HUES48 (cell line): ENCODE measurements at regions not wholly inside any gene's neighbourhood (a gene's known extent, or its start where the extent isn't known, plus 50 kb on each side); places are given as distances from the start of the nearest gene placed in this dataset.
"Not testable (repeated sequence)": the region's sequence is repeated elsewhere in the genome, so short reads cannot be mapped to it uniquely, and the experiment has no call there.

Source experiments
- H3K27ac ChIP-seq: one replicate; pipeline ENCODE4 v1.7.0; 2013; ENCODE audit warnings: low read depth, low read length, inconsistent platforms
- H3K27me3 ChIP-seq: 2 replicates; pipeline ENCODE4 v1.6.1; 2013; ENCODE audit warnings: mild to moderate bottlenecking, low read length; ENCODE audit not compliant: control insufficient read depth, insufficient read depth
- H3K36me3 ChIP-seq: 2 replicates; pipeline ENCODE4 v1.6.1; 2013; ENCODE audit warnings: low read length; ENCODE audit not compliant: control insufficient read depth, insufficient read depth
- H3K4me1 ChIP-seq: 2 replicates; pipeline ENCODE4 v1.6.1; 2013; ENCODE audit warnings: mild to moderate bottlenecking, low read length; ENCODE audit not compliant: control insufficient read depth, insufficient read depth
- H3K4me3 ChIP-seq: 2 replicates; pipeline ENCODE4 v1.5.1; 2013; ENCODE audit warnings: mild to moderate bottlenecking, low read depth, low read length
- H3K9ac ChIP-seq: 2 replicates; pipeline ENCODE4 v1.6.1; 2013; ENCODE audit warnings: mild to moderate bottlenecking, low read depth, low read length, moderate library complexity
- H3K9me3 ChIP-seq: 2 replicates; pipeline ENCODE4 v1.6.1; 2013; ENCODE audit warnings: low read length; ENCODE audit not compliant: control insufficient read depth, insufficient read depth

GRCh38 chr7:142669074-142669654 lies 80.1 kb upstream of the PRSS1 start:
- H3K27ac ChIP-seq = no peak overlapping the region
- H3K4me3 ChIP-seq = no peak overlapping the region
- no peak overlapping the region for H3K9ac ChIP-seq

DNA sequence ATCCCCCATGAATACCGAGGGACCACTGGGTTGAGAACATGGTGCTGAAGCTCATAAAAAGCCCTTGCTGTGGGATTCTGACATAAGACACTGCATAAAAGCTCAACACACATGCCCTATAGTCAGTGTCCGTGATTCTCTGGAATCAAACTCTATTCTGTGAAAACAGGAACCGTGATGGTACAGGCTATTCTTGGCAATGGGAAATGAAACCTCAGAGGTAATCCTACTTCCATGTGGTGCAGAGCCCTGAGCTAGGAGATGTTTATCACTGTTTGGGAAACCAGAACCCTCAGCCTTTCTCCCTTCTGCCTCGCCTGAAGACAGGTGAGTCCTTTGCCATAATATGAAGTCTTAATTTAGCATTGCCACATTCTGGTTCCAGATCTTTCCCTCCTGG lies 80.8 kb upstream of the PRSS1 start:
- no peak overlapping the region for H3K9ac ChIP-seq
- H3K4me3 ChIP-seq = no peak overlapping the region
- H3K9me3 ChIP-seq = no peaks in the 10 kb centered on the region
- no peaks in the 10 kb centered on the region for H3K4me1 ChIP-seq
- H3K27me3 ChIP-seq = no peaks in the 10 kb centered on the region
- no peaks in the 10 kb centered on the region for H3K36me3 ChIP-seq
- H3K27ac ChIP-seq = no peak overlapping the region

More at GRCh38 chr7:142669074-142669654, 80.1 kb upstream of the PRSS1 start:
- no peaks in the 10 kb centered on the region for H3K27me3 ChIP-seq
- no peaks in the 10 kb centered on the region for H3K9me3 ChIP-seq
- H3K4me1 ChIP-seq = no peaks in the 10 kb centered on the region
- H3K36me3 ChIP-seq = no peaks in the 10 kb centered on the region

- Histone ChIP-seq H3K9ac (no peak overlapping the region), H3K27me3 (no peaks in the 10 kb centered on the region; the same call in 1 of the 2 replicates), H3K4me3 (no peak overlapping the region), H3K4me1 (no peaks in the 10 kb centered on the region), H3K36me3 (no peaks in the 10 kb centered on the region), H3K9me3 (no peaks in the 10 kb centered on the region), H3K27ac (no peak overlapping the region)
Measured at GRCh38 chr7:142657376-142657775, 91.9 kb upstream of the PRSS1 start.

GRCh38 chr7:142654398-142654797 lies 94.9 kb upstream of the PRSS1 start:
- H3K27me3 ChIP-seq = no peaks in the 10 kb centered on the region; the same call in 1 of the 2 replicates
- no peak overlapping the region for H3K9ac ChIP-seq
- no peaks in the 10 kb centered on the region for H3K36me3 ChIP-seq

GRCh38 chr7:142647749-142648148 lies 101.5 kb upstream of the PRSS1 start:
- H3K9me3 ChIP-seq = no peaks in the 10 kb centered on the region
- H3K9ac ChIP-seq = no peak overlapping the region
- H3K36me3 ChIP-seq = no peaks in the 10 kb centered on the region
- H3K27me3 ChIP-seq = no peaks in the 10 kb centered on the region
- H3K4me1 ChIP-seq = no peaks in the 10 kb centered on the region
- no peak overlapping the region for H3K27ac ChIP-seq
- no peak overlapping the region for H3K4me3 ChIP-seq

More at GRCh38 chr7:142654398-142654797, 94.9 kb upstream of the PRSS1 start:
- no peaks in the 10 kb centered on the region for H3K9me3 ChIP-seq
- H3K4me1 ChIP-seq = no peaks in the 10 kb centered on the region
- no peak overlapping the region for H3K4me3 ChIP-seq
- H3K27ac ChIP-seq = no peak overlapping the region

DNA sequence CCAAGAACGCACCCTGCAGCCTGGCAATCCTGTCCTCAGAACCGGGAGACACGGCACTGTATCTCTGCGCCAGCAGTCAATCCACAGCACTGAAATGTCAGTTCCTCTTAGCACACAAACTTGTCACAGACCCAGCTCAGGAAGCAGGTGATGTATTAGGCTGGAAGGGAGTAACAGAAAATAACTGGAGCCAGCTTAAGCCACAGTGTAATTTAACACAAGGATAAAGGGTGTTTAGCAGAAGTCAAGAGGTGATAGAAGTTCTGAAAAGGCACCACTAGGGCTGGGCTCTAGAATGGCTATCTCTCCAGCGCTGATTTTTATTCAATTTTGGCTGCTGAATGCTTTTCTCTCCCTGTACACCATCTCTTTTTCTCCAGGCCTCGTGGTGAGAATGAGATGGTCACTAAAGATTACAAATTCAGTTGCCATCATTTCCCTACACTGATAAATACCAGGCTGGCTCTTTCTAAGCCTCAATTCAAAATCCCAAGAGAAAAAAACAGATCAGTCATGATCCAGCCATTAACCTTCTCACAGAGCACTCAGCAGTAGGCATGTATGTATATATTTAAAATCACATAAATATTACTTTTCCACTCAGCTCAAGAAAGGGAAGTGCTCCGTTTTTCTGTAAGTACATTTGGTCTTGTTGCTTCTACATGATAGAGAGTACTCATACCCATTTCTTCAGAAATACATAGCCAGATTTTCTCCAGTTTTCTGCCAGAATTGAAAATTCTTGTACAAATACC lies 102.7 kb upstream of the PRSS1 start:
- H3K4me3 ChIP-seq = no peak overlapping the region
- no peaks in the 10 kb centered on the region for H3K9me3 ChIP-seq
- no peaks in the 10 kb centered on the region for H3K4me1 ChIP-seq
- H3K27ac ChIP-seq = no peak overlapping the region
- H3K9ac ChIP-seq = no peak overlapping the region
- H3K27me3 ChIP-seq = no peaks in the 10 kb centered on the region
- no peaks in the 10 kb centered on the region for H3K36me3 ChIP-seq

DNA sequence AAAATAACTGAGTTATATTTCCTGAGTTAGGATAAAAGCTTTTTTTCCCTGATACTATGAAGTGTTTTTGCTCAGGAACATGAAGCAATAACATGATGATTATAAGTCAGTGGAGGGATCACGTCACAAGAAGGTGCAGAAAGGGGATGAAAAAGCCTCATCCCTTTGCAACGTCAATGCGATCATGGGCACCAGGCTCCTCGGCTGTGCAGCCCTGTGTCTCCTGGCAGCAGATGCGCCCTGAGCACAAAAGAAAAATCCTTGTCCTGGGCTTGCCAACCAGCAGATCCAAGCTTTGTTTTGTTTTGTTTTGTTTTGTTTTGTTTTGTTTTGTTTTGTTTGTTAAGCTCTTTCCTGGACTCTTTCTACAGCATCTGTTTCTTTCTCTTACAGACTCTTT lies 103.5 kb upstream of the PRSS1 start:
- H3K9ac ChIP-seq = no peak overlapping the region
- no peak overlapping the region for H3K27ac ChIP-seq
- no peaks in the 10 kb centered on the region for H3K36me3 ChIP-seq
- no peak overlapping the region for H3K4me3 ChIP-seq
- H3K9me3 ChIP-seq = no peaks in the 10 kb centered on the region
- no peaks in the 10 kb centered on the region for H3K4me1 ChIP-seq
- no peaks in the 10 kb centered on the region for H3K27me3 ChIP-seq

DNA sequence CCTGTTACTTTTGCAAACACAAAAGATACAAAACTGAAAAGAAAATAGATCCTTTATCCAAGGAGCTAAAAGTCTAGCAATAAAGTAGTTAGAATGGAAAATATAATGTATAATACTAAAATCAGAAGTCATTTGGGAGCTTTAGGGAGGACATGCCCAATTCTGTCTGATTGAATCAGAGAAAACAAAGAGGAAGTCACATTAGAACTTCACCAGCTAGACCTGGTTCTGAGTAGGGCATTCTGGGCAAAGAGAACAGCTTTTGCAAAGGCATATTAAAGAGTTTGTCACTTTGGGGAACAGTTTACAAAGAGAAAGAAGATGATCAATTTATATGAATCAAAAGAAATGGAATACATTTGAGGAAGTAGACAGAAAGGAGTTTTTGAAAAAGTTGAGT lies 107.0 kb upstream of the PRSS1 start:
- no peaks in the 10 kb centered on the region for H3K9me3 ChIP-seq
- H3K36me3 ChIP-seq = no peaks in the 10 kb centered on the region
- no peak overlapping the region for H3K9ac ChIP-seq
- no peaks in the 10 kb centered on the region for H3K27me3 ChIP-seq
- H3K27ac ChIP-seq = no peak overlapping the region
- H3K4me3 ChIP-seq = no peak overlapping the region
- H3K4me1 ChIP-seq = no peaks in the 10 kb centered on the region

DNA sequence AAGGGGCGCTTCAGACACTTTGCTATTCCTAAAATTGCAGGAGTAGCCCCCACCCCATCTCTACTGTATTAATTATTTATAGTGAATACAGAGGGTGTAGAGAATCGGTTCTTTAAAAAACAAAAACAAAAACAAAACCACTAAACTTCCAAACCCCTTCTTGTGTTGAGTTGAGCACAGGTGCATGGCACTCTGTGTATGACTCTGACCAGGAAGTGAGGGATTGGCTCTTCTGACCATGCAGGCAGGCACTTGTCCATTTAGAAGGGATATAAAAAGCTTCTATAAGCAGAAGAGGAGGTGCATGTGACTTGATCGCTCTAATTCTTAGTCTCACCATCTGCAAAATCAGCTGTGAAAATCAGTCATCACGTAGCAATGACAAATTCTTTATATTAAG lies 108.0 kb upstream of the PRSS1 start:
- H3K36me3 ChIP-seq, H3K27me3 ChIP-seq, H3K27ac ChIP-seq, H3K9me3 ChIP-seq, H3K4me1 ChIP-seq, H3K9ac ChIP-seq, H3K4me3 ChIP-seq: not testable (repeated sequence)

DNA sequence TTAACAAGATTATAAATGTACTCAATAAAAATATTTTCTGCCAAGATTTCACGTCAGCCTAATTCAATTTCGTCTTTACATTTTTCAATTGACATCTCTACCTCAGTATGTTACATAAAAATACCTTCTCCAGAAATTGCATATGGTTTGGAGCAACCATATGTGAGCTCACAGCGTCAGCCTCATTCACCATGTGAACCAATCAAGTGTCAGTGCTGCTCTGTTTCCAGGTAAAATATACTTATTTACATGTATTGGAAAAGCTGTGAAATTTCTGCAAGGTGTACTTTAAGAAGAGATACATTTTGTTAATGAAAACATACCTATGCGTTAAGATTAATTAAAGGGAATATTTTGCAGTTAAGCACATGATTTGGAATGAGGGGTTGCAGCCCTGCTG lies 110.7 kb upstream of the PRSS1 start:
- H3K36me3 ChIP-seq = no peaks in the 10 kb centered on the region
- no peak overlapping the region for H3K27ac ChIP-seq
- no peaks in the 10 kb centered on the region for H3K9me3 ChIP-seq
- H3K4me1 ChIP-seq = no peaks in the 10 kb centered on the region
- H3K9ac ChIP-seq = no peak overlapping the region
- H3K27me3 ChIP-seq = no peaks in the 10 kb centered on the region
- H3K4me3 ChIP-seq = no peak overlapping the region

- H3K27me3 ChIP-seq = no peaks in the 10 kb centered on the region
- no peak overlapping the region for H3K4me3 ChIP-seq
- no peaks in the 10 kb centered on the region for H3K4me1 ChIP-seq
- H3K27ac ChIP-seq = no peak overlapping the region
- H3K9me3 ChIP-seq = no peaks in the 10 kb centered on the region
- no peak overlapping the region for H3K9ac ChIP-seq
- no peaks in the 10 kb centered on the region for H3K36me3 ChIP-seq
Measured at GRCh38 chr7:142637240-142637639, 112.0 kb upstream of the PRSS1 start.
